ENCODE measurements at regions not wholly inside any gene's neighbourhood (a gene's known extent, or its start where the extent isn't known, plus 50 kb on each side); places are given as distances from the start of the nearest gene placed in this dataset.

DNA sequence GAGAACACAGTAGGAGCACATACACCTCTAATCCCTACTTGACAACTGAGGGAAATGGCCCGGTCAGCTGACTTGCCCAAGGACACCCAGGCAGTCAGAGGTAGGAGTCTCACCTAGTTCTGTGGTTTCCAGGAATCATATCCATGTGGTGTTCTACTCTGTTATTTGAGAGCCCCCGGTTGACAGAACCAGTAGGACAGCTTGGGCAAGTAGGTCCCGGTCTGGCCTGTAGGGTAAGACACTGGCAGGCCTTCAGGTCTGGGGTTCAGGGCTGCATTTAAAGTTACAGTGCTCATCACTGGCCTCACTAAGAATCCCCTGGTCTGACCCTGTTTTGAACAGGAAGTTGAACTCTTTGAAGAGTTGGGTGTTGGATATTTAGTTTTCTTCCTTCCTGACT lies 476.1 kb downstream of the SHQ1 start:
- DNase-seq (ENCODE audit: low read depth): no peak

DNA sequence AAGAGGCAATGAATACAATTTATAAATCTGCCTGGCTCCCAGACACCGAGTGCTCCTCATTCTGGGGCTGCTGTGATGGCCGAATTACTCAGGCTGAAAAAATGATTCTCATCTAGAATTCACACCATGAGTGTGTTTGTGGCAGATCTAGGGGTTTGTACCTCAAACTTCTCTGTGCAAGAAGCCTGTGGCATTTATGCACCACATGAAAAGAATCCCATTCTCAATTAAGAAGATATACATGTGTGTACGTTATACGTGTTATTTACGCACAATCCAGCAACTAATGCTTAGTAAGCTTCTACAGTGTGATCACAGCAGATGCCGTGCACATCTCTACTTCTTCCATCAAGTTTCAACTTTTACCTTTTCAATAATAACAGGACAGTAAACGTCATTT lies 476.8 kb downstream of the SHQ1 start:
- DNase-seq (ENCODE audit: low read depth): no peak

DNA sequence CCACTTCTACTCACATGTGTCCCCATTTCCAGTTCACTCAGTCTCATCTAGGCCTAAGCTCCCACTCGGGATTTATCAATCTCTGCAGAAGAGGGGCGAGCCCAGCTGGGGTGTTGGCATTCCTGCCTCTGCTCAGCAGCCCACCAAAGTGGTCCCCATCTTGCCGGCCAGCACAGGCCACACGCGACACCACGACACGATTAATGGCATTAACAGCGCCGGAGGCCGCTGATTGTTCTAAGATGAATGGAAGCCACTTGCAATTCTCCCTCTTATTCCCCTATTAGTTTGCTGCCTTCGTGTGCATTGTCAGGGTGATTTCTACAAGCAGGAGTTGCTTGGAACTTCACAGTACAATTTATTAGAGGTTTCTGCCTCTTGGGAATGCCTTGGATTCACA lies 477.3 kb downstream of the SHQ1 start:
- DNase-seq (ENCODE audit: low read depth): no peak

DNA sequence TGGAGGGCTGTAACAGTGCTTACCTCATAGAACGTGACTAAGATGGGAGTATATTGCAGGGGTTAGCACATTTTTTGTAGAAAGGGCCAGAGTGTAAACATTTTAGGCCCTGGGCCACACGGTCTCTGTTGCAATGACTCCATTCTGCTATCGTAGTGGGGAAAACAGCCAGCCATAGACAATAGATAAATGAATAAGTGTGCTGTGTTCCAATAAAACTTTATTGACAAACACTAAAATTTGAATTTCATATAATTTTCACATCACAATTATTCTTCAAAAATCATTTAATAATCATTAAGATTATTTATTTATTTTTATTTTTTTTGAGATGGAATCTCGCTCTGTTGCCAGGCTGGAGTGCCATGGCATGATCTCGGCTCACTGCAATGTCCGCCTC lies 478.6 kb downstream of the SHQ1 start:
- DNase-seq (ENCODE audit: low read depth): no peak

DNA sequence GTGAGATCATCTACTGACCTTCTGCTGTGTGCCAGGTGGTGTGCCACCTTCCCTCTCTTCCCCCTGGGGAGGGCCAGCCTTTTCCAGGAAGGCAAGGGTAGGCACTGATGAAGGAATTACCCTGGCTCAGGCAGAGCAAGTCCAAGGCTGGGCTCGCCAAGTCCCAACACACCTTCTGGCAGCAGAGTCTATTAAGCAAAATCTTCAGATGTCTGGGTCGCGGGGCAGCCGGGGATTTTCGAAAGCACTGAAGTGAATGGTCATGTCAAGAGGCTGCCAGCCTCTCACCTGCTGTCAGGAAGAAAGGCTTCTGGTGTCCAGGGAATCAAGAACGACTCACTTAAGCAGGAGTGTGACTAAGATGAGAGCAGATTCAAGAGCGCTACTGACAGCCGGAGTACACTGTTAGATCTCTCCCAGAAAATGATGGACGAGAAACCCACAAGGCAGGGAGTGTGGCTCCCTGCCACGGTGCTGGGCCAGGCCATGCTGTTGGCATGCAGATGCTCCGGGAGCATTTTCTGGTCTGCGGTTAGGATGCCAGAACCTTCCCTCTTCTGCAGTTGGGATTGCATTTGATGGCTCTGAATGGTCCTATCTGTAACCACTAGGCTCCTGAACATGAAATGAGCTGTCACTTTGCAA lies 479.8 kb downstream of the SHQ1 start:
- no peak for DNase-seq (ENCODE audit: low read depth)

DNA sequence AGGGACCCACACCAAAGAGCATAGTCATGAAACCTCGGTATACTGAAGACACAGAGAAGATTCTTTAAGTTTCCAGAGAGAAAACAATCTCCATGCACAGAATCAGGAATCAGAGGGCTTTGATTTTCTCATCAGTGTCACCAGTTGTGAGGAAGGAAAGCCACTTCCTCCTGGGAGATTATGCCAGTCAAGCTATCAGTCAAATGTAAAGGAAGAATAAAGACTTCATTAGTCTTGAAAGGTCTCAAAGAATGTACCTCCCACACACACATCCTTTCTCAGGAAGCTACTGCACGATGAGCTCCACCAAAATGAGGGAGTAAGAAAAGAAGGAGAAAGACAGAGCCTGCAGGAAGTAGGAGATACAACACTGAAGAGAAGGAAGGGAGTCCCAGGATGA lies 486.3 kb downstream of the SHQ1 start:
- no peak for DNase-seq (ENCODE audit: low read depth)

DNA sequence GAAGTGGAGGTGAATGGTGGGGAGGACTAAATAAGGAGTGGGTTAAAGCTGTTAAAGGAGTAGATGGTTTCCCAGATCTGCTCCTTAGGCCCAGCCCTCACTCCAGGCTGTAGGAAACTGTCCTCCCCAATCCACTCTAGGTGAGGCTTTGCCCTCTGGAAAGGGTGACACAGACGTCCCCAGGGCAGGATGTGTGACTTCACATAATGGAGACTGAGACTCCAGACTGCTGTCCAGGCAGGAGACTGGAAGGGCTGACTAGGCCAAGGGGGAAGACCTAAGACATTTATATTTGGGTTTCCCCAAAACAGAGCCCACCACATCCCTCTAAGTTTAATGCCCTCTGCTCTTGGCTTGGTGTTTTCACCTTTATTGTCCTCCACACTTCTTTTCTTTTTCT lies 488.5 kb downstream of the SHQ1 start:
- DNase-seq (ENCODE audit: low read depth): no peak

DNA sequence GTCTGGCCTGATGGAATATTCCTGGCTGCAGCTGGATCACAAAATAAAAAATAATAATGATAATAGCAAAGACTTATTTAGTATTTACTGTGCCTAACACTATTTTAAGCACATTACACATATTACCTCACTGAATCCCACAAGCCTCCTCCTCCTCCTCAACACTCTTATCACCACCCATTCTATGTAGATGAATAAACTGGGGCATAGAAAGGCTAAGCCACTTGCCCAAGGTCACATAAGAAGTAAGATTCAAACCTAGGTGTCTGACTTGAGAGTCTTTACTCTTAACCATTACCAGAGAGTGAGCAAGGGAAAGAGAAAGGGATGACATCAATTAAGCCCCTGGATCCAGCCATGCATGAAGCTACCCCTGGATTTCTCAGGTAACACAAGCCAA lies 493.1 kb downstream of the SHQ1 start:
- no peak for DNase-seq (ENCODE audit: low read depth)

DNA sequence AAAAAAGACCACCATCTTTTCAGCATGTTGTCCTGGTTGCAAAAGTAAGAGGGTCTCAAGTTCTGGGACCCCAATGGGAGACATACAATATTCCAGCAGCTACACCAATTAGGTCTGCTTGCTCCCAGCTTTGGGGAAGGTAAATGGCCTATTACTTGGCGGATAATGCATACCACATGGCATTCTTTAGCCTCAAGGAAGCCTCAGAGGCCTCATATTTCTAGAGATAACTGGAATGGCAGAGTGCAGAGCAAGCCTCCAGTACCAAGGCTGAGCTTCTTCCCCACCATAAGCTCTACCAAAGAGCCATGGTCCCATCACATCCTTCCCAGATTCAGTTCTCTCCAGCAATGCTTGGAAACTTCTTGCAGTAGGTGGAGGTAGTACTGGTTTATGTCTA lies 493.8 kb downstream of the SHQ1 start:
- no peak for DNase-seq (ENCODE audit: low read depth)

DNA sequence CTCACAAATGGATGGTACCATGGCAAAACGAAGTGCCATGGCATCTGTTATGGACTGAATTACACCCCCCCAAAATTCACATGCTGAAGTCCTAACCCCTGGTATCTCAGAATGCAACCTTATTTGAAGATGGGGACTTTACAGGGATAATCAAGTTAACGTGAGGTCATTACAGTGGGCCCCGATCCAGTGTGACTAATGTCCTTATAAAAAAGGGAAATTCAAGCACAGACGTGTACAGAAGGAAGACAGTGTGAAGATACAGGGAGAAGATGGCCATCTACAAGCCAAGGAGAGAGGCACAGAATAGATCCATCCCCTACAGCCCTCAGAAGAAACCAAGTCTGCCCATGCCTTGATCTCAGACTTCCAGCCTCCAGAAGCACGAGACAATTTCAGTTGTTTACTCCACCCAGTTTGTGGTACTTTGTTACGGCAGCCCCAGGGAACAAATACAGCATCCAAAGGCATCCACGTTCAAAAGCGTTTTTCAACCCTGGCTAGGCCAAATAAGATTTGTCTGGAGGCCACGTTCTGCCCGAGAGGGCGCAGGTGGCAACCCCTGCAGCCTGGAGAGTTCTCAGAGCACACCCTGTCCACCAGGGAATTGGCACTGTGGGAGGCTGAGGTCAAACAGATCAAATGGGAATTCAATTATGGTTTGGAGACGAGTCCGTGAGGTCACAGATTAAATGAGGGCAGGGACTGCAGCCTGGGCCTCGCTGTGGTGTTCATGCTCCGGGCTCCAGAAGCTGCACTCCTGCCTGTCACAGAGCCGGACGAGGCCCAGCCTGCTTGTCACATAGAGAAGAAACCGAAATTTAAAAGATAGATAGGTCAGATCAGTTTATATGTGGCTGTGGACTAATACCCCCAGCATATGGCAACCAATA lies 494.8 kb downstream of the SHQ1 start:
- DNase-seq (ENCODE audit: low read depth): no peak

DNA sequence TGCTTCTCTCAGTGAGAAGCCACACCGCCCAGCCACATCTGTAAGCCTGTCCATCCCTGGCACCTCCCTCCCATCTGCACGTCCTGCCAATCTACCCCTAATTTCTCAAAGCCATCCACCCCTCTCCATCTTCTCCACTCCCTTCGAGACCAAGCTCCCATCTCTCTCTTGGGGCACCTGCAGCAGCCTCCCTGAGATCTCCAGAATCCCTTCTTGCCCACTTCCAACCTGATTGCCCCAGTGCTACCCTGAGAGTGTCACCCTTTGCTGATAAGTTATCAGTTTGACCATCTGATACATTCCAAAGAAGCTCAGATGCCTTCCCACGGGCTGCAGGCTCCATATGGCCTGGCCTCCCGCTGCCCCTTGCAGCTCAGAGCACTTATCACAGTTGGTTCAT lies 496.1 kb downstream of the SHQ1 start:
- DNase-seq (ENCODE audit: low read depth): no peak

DNA sequence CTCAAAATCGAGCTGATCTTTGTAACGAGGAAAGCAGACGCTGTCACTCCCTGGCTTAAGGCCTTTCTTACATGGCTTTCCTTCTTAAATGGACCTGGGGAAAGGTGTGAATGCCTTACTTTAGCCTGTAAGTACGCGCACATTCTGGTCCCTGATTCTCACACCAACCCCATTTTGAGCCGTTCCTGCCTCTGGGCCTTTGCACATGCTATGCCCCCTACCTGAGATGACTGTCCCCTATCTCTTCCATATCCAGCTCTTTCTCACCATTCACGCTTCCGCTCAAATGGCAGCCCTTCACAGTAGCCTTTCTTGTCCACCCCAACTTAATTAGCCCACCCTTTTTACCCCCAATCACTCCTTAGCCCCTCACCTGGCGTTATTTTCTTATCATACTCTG lies 496.7 kb downstream of the SHQ1 start:
- no peak for DNase-seq (ENCODE audit: low read depth)

DNA sequence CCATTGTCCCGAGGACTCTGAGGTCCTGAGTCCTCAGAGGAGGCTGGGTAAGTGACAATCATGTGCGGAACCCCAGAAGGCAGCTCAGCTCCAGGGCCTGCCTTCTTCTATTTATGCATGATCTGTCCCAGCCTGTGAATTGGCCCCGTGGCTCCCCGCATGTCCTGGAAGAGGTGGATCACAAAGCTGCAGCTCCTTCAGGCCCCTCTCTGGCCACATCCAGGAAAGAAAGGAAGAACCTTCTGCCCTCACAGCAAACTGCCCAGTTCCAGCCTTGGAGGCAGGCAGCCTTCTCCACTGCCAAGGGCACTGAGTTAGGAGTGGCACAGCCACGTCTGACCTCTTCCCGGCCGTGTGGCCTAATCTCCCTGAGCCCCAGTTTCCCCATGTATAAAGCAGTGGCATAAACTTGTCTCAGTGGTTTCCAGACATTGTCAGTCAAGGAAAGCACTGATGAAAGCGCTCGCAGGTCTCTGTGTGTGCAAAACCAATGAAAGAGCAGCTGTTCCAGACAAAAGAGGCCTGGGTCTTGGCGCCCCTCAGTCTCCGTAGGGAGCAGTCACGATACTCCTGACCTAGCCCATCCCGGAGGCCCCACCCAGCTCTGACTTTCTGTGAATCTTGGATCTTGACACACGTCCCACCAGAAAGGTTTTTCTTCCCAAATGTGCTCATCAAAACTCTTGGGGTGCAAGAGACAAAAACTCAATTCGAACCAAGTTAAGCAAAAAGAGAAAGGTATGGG lies 497.3 kb downstream of the SHQ1 start:
- DNase-seq (ENCODE audit: low read depth): no peak

DNA sequence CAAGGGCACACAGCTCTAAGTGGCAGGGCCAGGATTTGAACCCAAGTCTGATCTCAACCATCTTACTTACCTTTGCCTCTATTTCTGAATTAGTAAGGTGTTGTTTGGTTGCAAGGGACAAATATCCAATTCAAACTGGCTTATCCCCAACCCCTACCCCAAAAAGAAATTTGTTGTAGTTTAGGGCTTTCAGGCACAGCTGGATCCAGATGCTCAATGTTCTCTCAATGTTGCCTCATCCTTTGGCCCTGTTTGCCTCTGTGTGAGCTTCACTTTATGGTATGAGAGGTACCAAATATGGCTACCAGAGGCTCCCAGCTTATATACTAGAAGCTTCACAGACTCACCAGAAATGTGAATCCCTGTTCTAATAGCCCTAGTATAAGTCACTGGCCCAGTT lies 499.9 kb downstream of the SHQ1 start:
- no peak for DNase-seq (ENCODE audit: low read depth)

DNA sequence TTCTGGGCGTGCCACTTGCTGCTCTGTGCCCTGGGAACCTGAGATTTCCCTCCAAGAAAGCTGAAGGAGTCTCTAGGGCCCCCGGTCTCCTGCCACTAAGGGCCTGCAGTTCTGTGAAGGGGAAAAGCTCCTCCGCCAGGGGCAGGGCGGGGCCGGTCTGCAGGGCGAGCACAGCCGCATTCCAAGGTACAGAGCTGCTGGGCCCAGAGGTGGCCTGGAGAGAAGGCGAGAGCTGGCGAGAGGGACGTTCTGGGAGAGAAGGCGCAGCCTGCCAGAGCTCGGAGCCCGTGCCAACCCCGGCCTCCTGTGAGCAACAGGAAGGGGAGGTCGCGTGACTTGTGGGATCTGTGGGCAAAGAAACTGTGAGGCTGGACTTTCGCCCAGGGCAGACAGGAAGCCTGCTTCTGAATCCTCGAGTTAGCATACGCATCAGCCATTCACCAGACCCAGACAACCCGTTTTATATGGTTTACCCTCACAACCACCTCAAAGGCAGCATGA lies 500.4 kb downstream of the SHQ1 start:
- no peak for DNase-seq (ENCODE audit: low read depth)

DNA sequence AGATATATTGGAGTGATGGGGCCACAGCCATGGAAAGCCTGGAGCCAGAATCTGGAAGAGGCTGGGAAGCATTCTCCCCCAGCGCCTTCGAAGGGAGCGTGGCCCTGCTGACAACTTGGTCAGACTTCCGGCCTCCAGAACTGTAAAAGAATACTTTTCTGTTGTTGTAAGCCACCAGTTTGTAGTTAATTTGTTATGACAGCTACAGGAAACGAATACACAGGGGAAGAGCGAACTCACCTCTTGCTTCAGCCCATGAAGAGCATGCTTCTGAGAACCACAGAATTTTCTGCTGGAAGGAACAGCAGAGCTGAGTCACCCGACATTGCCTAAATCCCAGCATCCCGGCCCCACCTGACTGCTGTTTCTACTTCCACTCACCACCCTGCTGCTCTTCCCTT lies 501.7 kb downstream of the SHQ1 start:
- no peak for DNase-seq (ENCODE audit: low read depth)

DNA sequence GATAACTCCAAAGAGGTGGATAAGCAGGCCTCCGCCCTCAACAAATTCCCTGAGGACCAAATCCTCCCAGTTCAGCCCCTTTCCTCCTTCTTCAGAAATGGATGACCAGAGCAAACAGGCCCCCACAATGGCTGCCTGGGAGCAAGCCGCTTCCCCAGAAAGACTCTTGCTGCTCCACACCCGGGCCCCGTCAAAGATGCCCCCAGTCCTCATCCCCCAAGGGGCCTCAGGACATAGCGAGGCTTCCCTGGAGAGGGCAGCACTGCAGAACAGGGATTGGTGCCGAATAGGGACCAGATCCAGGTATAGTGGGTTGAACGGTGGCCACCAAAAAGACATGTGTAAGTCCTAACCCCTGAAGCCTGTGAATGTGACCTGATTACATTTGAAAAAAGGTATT lies 502.3 kb downstream of the SHQ1 start:
- no peak for DNase-seq (ENCODE audit: low read depth)

DNA sequence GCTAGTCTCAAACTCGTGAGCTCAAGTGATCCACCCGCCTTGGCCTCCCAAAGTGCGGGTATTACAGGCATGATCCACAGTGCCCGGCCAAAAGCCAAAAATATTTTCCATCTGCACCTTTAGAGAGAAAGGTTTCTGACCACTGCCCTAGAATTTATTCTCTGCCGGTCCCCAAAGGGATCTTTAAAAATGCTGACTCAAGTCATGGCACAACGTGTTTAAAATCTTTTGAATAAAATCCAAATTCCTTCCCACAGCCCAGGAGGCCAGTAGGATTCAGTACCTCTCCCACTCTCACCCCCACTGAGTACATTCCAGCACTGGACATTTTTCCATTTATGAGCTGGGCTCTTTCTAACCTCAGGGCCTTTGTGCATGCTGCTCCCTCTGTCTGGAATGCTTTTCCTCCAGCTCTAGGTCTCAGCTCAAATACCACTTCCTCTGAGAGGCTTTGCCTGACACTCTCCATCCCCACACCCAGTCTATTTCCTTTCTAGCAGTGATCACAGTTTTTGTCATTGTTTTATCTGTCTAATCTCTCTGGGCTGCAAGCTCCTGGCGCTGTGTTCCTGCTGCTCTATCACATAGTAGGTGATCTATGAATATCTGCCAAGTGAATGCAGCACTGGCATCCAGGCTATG lies 502.9 kb downstream of the SHQ1 start:
- no peak for DNase-seq (ENCODE audit: low read depth)

DNA sequence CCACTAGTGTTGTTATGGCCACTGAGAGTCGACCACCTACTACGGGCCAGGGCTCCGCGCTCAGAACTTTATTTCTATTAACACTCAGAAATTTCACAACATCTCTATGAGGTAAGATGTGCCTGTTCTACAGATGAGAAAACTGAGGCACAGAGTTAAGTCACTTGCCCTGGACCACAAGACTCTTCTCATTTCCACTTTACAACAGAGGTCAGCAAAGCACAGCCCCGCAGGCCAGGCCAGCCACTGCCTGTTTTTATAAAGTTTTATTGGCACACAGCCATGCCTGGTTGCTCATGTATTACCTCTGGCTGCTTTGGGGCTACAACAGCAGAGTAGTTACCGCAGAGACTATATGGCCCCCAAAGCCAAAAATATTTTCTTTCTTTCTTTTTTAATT lies 503.6 kb downstream of the SHQ1 start:
- DNase-seq (ENCODE audit: low read depth): no peak

DNA sequence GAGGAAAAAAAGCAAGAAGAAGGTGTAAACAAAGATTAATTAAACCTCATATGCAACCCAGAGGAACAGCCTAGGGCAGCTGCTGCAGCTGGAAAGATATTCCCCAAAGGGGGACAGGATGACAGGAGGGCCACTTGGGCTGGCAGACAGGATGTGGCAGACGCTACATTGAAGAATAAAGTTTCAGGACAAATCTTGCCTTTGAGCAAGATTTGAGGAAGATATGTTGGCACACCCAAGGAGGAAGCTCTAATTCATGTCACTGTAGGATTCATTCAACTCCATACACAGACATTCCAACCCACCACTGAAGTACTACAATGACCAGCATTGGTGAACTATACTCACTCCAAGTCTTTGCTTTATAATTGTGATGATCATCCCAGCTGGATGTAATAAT lies 504.0 kb downstream of the SHQ1 start:
- no peak for DNase-seq (ENCODE audit: low read depth)

DNA sequence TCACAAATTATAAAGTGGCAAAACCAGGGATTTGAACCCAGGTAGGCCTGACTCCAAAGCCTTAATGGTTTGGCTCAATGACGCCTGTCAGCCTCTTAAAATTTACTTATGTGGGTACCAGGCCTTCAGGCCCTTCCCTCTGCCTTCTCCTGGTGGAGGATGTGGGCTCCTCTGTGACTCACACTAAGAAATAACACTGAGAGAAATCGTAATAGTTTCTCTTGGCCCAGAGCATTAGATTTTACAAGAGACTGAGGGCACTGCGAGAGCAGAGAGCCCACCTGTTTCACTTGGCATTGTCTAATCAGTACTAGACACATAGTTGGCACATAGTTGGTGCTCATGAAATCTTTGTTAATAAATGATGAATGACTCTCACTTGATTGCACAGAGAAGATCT lies 505.2 kb downstream of the SHQ1 start:
- no peak for DNase-seq (ENCODE audit: low read depth)

DNA sequence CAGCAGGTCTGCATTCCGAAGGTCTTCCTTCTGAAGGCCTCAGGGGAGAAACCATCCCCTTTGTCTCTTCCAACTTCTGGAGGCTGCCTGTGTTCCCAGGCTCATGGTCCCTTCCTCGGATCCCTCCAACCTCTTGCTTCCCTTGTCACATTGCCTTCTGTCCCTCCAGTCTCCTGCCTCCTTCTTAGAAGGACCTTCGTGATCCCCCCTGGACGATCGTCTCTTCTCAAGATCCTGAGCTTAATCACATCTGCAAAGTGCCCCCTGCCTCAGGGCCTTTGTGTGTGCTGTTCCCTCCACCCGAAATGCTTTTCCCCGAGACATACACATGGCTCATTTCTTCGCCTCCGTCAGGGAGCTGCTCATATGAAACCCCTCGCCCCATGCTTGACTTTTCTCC lies 505.8 kb downstream of the SHQ1 start:
- no peak for DNase-seq (ENCODE audit: low read depth)

All from activated T-helper 9 cell treated with anti-CD3 and anti-CD28 coated beads, Interleukin-2, amount 50 U/mL, for 16 hours (primary cell).